Spleen (tissue), 11 donors: ENCODE measurements at regions not wholly inside any gene's neighbourhood (a gene's known extent, or its start where the extent isn't known, plus 50 kb on each side); places are given as distances from the start of the nearest gene placed in this dataset.

Experiments used
- DNase-seq: peaks from one replicate; pipeline ENCODE4 v3.0.0-alpha.2; 2020
- H3K27ac ChIP-seq, 8 donors: fragments of 200-600 bp; sonication (generic) in 7 of 8; 1 replicate in 4 of 8; 2 replicates in 4 of 8; pipeline versions ENCODE4 v1.5.0 to v1.8.0; 2016 to 2021; ENCODE audit warnings: inconsistent platforms in 4 of 8, mild to moderate bottlenecking in 4 of 8, moderate library complexity in 1 of 8
- H3K27me3 ChIP-seq, 7 donors: fragments of 200-600 bp; sonication (generic) in 6 of 7; replicated peaks in 1 of 7; 1 replicate in 4 of 7; 2 replicates in 3 of 7; pipeline versions ENCODE4 v1.5.0 to v1.8.0; 2016 to 2021; ENCODE audit warnings: inconsistent platforms in 3 of 7, mild to moderate bottlenecking in 1 of 7
- H3K36me3 ChIP-seq, 6 donors: fragments of 200-600 bp; sonication (generic) in 5 of 6; 1 replicate in 4 of 6; 2 replicates in 2 of 6; pipeline versions ENCODE4 v1.5.0 to v1.8.0; 2016 to 2021; ENCODE audit warnings: inconsistent platforms in 2 of 6
- H3K4me1 ChIP-seq, 6 donors: fragments of 200-600 bp; sonication (generic) in 5 of 6; 1 replicate in 3 of 6; 2 replicates in 3 of 6; pipeline versions ENCODE4 v1.5.0 to v1.8.0; 2016 to 2021; ENCODE audit warnings: inconsistent platforms in 3 of 6
- H3K4me3 ChIP-seq, 8 donors: fragments of 200-600 bp; sonication (generic) in 7 of 8; 1 replicate in 4 of 8; 2 replicates in 4 of 8; pipeline versions ENCODE4 v1.5.0 to v1.8.0; 2016 to 2021; ENCODE audit warnings: inconsistent platforms in 4 of 8, mild to moderate bottlenecking in 4 of 8, moderate library complexity in 2 of 8
- H3K9me3 ChIP-seq, 8 donors: fragments of 200-600 bp; sonication (generic) in 7 of 8; 1 replicate in 4 of 8; 2 replicates in 4 of 8; pipeline versions ENCODE4 v1.5.0 to v1.8.0; 2016 to 2021; ENCODE audit warnings: inconsistent platforms in 4 of 8
- CTCF ChIP-seq, 11 experiments: fragments of 200-600 bp in 7 of 11; fragments of 450-650 bp in 4 of 11; sonication (generic) in 4 of 11; IDR thresholded peaks in 8 of 11; conservative IDR thresholded peaks in 3 of 11; 1 replicate in 7 of 11; 2 replicates in 4 of 11; pipeline versions ENCODE4 v1.4.0 to v1.8.0; 2016 to 2021; ENCODE audit warnings: antibody characterized with exemption in 11 of 11, inconsistent platforms in 4 of 11, mild to moderate bottlenecking in 1 of 11
- POLR2A ChIP-seq, 3 donors: fragments of 450-650 bp; IDR thresholded peaks; one replicate each; pipeline ENCODE4 v1.5.1; 2017; ENCODE audit warnings: antibody characterized with exemption in 3 of 3, mild to moderate bottlenecking in 1 of 3
- POLR2AphosphoS5 ChIP-seq, 3 donors: sonication (generic); formaldehyde crosslinking; IDR thresholded peaks; one replicate each; pipeline ENCODE4 v1.5.1; 2017; ENCODE audit warnings: antibody characterized with exemption in 3 of 3
- WGBS, 5 donors: extraction: QIAGEN DNeasy Blood & Tissue Kit in 3 of 5; methylation state at CpG; one replicate each; pipeline versions ENCODE4 v1.1.5 to v1.1.7; 2013 to 2018; 5-methylcytosine and 5-hydroxymethylcytosine counted together
- intact Hi-C: fragments of 100-400 bp; cut with DNase I; formaldehyde crosslinking; loops from one replicate; pipeline ENCODE4 v1.15.0; 2023; ENCODE audit warnings: low total_unique reads
- donor health status: healthy with polysubstance abuse.
- donor health status: DM: no; HTN: no; CAD: no; lungs with moderate emphysema.
- donor health status: DM: no; HTN: no; CAD: no.
- donor health status: Bipolar disorder and iron deficiency.
- donor health status: healthy.
- donor health status: DM: no; HTN: no; CAD: no.
- donor health status: DM: yes; HTN: yes; CAD: no.

- no peak for DNase-seq
- intact Hi-C loops = no loop called here
- H3K9me3 ChIP-seq = no peaks in the 10 kb centered on the region
- H3K4me3 ChIP-seq = no peak overlapping the region
- H3K27ac ChIP-seq = no peak overlapping the region
- TF ChIP-seq POLR2A (IDR thresholded peaks at IDR 0.05) = no peak
- no peak for TF ChIP-seq CTCF (IDR thresholded peaks at IDR 0.05 in 8 of 11, conservative IDR thresholded peaks at IDR 0.05 in 3 of 11)
- no peak for TF ChIP-seq POLR2AphosphoS5 (IDR thresholded peaks at IDR 0.05)
- WGBS, 5 donors = 86 to 97% (median 88%) methylated on average over 2 of the region's 2 CpGs
- H3K4me1 ChIP-seq = no peaks in the 10 kb centered on the region
- H3K36me3 ChIP-seq = no peaks in the 10 kb centered on the region
- no peaks in the 10 kb centered on the region for H3K27me3 ChIP-seq
Observed at GRCh38 chr18:10195529-10195928, 258.9 kb upstream of the APCDD1 start.

GRCh38 chr18:10197097-10197496 is 257.3 kb upstream of the APCDD1 start:
- intact Hi-C loops = no loop called here

GRCh38 chr18:10201226-10201625 is 253.2 kb upstream of the APCDD1 start:
- 87 to 94% (median 91%) methylated on average over 5 of the region's 5 CpGs for WGBS, 5 donors

More at GRCh38 chr18:10197097-10197496, 257.3 kb upstream of the APCDD1 start:
- H3K27ac ChIP-seq = no peak overlapping the region
- no peaks in the 10 kb centered on the region for H3K9me3 ChIP-seq
- no peaks in the 10 kb centered on the region for H3K4me1 ChIP-seq
- no peaks in the 10 kb centered on the region for H3K36me3 ChIP-seq
- H3K4me3 ChIP-seq = no peak overlapping the region
- 57 to 88% (median 65%) methylated on average over 12 of the region's 12 CpGs for WGBS, 5 donors
- DNase-seq = no peak
- TF ChIP-seq CTCF (IDR thresholded peaks at IDR 0.05 in 8 of 11, conservative IDR thresholded peaks at IDR 0.05 in 3 of 11) (no peak), POLR2AphosphoS5 (IDR thresholded peaks at IDR 0.05) (no peak), POLR2A (IDR thresholded peaks at IDR 0.05) (no peak)
- H3K27me3 ChIP-seq = no peaks in the 10 kb centered on the region

GRCh38 chr18:10201659-10202058 is 252.8 kb upstream of the APCDD1 start:
- intact Hi-C loops = no loop called here
- no peak for DNase-seq
- H3K4me1 ChIP-seq = no peaks in the 10 kb centered on the region

More at GRCh38 chr18:10201226-10201625, 253.2 kb upstream of the APCDD1 start:
- TF ChIP-seq POLR2AphosphoS5 (IDR thresholded peaks at IDR 0.05) = no peak
- no peak for TF ChIP-seq POLR2A (IDR thresholded peaks at IDR 0.05)
- no peak for TF ChIP-seq CTCF (IDR thresholded peaks at IDR 0.05 in 8 of 11, conservative IDR thresholded peaks at IDR 0.05 in 3 of 11)
- H3K27me3 ChIP-seq = peaks cover 0 to 4% (median 0%) of the 10 kb centered on the region in 7 donors
- H3K9me3 ChIP-seq = no peaks in the 10 kb centered on the region
- intact Hi-C loops = no loop called here
- no peak overlapping the region for H3K4me3 ChIP-seq
- H3K27ac ChIP-seq = no peak overlapping the region
- H3K36me3 ChIP-seq = no peaks in the 10 kb centered on the region
- no peaks in the 10 kb centered on the region for H3K4me1 ChIP-seq
- no peak for DNase-seq

More at GRCh38 chr18:10201659-10202058, 252.8 kb upstream of the APCDD1 start:
- no peak overlapping the region for H3K27ac ChIP-seq
- 46 to 74% (median 66%) methylated on average over 2 of the region's 2 CpGs for WGBS, 5 donors
- no peak overlapping the region for H3K4me3 ChIP-seq
- no peaks in the 10 kb centered on the region for H3K36me3 ChIP-seq
- TF ChIP-seq POLR2AphosphoS5 (IDR thresholded peaks at IDR 0.05) (no peak), CTCF (IDR thresholded peaks at IDR 0.05 in 8 of 11, conservative IDR thresholded peaks at IDR 0.05 in 3 of 11) (no peak), POLR2A (IDR thresholded peaks at IDR 0.05) (no peak)
- no peaks in the 10 kb centered on the region for H3K9me3 ChIP-seq
- peaks cover 0 to 4% (median 0%) of the 10 kb centered on the region in 7 donors for H3K27me3 ChIP-seq
